Stomach (tissue), 4 donors: ENCODE measurements at regions not wholly inside any gene's neighbourhood (a gene's known extent, or its start where the extent isn't known, plus 50 kb on each side); places are given as distances from the start of the nearest gene placed in this dataset.

Source experiments
- POLR2A ChIP-seq, 4 donors: fragments of 450-650 bp; IDR thresholded peaks; one replicate each; pipeline ENCODE4 v1.6.1; 2016; ENCODE audit warnings: antibody characterized with exemption in 4 of 4, control low read depth in 2 of 4, mild to moderate bottlenecking in 1 of 4, moderate library complexity in 1 of 4
- TF ChIP-seq, protein P1 (sequence below), 7 experiments: fragments of 450-650 bp in 4 of 7; fragments of 200-600 bp in 3 of 7; sonication (generic) in 3 of 7; IDR thresholded peaks; one replicate each; pipeline ENCODE4 v1.5.1; 2016 to 2019; ENCODE audit warnings: antibody characterized with exemption in 7 of 7, control low read depth in 2 of 7, mild to moderate bottlenecking in 1 of 7

DNA sequence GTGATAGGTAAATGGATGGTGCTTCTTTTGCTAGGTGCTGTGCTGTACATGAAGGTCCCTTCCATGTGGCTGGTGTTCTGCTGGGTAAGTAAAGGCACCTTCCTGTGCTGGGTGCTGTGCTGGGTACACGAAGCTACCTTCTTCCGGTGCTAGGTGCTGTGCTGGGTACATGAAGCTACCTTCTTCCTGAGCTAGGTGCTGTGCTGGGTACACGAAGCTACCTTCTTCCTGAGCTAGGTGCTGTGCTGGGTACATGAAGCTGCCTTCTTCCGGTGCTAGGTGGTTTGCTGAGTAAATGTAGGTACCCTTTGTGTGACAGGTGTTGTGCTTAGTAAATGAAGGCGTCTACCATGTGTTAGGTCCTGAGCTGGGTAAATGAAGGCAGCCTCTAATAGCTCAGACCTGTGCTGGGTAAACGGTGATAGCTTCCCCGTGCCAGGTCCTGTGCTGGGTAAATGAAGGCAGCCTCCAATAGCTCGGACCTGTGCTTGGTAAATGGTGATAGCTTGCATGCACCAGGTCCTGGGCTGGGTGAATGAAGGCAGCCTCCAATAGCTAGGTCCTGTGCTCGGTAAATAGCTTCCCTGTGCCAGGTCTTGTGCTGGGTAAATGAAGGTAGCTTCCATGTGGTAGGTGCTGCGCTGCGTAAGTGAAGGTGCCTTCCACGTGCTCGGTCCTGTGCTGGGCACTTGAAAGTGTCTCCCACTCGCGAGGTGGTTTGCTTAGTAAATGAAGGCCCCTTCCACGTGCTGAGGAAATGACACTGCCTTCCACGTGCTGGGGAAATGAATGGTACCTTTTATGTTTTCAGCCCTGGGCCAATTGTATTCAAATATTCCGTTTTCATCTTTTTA is 115.5 kb downstream of the ERMARD start:
- TF ChIP-seq, protein P1, sequence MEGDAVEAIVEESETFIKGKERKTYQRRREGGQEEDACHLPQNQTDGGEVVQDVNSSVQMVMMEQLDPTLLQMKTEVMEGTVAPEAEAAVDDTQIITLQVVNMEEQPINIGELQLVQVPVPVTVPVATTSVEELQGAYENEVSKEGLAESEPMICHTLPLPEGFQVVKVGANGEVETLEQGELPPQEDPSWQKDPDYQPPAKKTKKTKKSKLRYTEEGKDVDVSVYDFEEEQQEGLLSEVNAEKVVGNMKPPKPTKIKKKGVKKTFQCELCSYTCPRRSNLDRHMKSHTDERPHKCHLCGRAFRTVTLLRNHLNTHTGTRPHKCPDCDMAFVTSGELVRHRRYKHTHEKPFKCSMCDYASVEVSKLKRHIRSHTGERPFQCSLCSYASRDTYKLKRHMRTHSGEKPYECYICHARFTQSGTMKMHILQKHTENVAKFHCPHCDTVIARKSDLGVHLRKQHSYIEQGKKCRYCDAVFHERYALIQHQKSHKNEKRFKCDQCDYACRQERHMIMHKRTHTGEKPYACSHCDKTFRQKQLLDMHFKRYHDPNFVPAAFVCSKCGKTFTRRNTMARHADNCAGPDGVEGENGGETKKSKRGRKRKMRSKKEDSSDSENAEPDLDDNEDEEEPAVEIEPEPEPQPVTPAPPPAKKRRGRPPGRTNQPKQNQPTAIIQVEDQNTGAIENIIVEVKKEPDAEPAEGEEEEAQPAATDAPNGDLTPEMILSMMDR (IDR thresholded peaks at IDR 0.05), result no peak
- TF ChIP-seq POLR2A (IDR thresholded peaks at IDR 0.05), result no peak
